Subcutaneous abdominal adipose tissue (tissue), 5 donors: ENCODE measurements at regions not wholly inside any gene's neighbourhood (a gene's known extent, or its start where the extent isn't known, plus 50 kb on each side); places are given as distances from the start of the nearest gene placed in this dataset.
A peak's percentile ranks its signal among the peaks of the same experiment; 100 is the strongest.

Source experiments
- H3K27ac ChIP-seq: one replicate; pipeline ENCODE4 v1.7.0; 2013; ENCODE audit warnings: low read depth, mild to moderate bottlenecking, inconsistent platforms, low read length, moderate library complexity
- H3K27me3 ChIP-seq, 5 donors: one replicate each; pipeline ENCODE4 v1.7.0; 2013; ENCODE audit warnings: low read length in 5 of 5, inconsistent platforms in 1 of 5; ENCODE audit not compliant: control insufficient read depth in 5 of 5, insufficient read depth in 4 of 5
- H3K36me3 ChIP-seq, 5 donors: one replicate each; pipeline ENCODE4 v1.7.0; 2013; ENCODE audit warnings: low read length in 5 of 5; ENCODE audit not compliant: control insufficient read depth in 5 of 5, insufficient read depth in 5 of 5
- H3K4me1 ChIP-seq, 5 donors: one replicate each; pipeline ENCODE4 v1.7.0; 2013; ENCODE audit warnings: low read length in 5 of 5, mild to moderate bottlenecking in 3 of 5, moderate library complexity in 1 of 5; ENCODE audit not compliant: control insufficient read depth in 5 of 5, insufficient read depth in 5 of 5
- H3K4me3 ChIP-seq, 5 donors: one replicate each; pipeline ENCODE4 v1.7.0; 2013; ENCODE audit warnings: low read length in 5 of 5, low read depth in 1 of 5
- H3K9ac ChIP-seq, 5 donors: one replicate each; pipeline ENCODE4 v1.7.0; 2013; ENCODE audit warnings: low read length in 5 of 5, mild to moderate bottlenecking in 4 of 5, moderate library complexity in 3 of 5
- H3K9me3 ChIP-seq, 5 donors: one replicate each; pipeline ENCODE4 v1.7.0; 2013; ENCODE audit warnings: low read length in 5 of 5; ENCODE audit not compliant: control insufficient read depth in 5 of 5
- donor health status: healthy.
- donor health status: healthy.
- donor health status: healthy.
- donor health status: healthy.
- donor health status: healthy.

DNA sequence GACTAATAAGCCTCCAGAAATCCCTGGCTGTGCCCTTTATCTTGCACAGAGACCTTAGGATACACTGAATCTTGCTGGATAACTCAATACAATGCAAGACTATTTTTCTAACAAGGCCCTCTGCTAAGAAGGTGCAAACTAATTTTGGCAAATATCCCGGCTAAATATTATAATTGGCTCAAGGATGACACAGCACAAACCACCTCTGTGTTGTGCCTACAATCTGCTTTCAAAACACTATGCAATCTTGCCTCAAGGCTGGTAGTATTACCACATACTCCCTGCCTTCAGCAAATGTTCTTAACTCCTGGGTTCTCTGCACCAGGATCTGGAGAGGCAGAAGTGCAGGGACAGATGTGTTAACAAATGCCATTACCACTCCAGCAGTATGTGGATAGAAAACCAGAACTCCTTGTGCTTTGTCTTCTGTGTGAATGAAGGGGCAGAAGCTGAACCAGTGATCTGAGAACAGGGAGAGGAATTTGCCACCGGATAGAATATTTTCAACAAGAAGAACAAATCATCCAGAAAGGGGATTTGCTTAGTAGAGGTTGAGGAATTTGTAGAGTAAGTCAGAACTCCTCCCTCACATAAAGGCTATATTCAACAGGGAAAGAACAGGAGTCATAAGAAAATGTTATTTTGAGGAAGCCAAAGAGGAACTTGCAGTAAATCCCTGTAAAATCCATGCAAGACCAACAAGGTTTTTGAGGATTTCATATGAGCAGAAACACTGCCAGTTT, 74.1 kb upstream of the SLC4A11 start:
- H3K9me3 ChIP-seq: no peaks in the 10 kb centered on the region
- H3K36me3 ChIP-seq: peaks cover 8 to 59% (median 44%) of the 10 kb centered on the region in 5 donors
- H3K27me3 ChIP-seq: no peaks in the 10 kb centered on the region
- H3K4me3 ChIP-seq: no peak overlapping the region
- H3K4me1 ChIP-seq: peaks cover 0 to 45% (median 37%) of the 10 kb centered on the region in 5 donors
- peak overlapping the region; percentile 24 for H3K27ac ChIP-seq
- H3K9ac ChIP-seq: peak overlapping the region in 2 of 5 donors; percentile 8 to 53

DNA sequence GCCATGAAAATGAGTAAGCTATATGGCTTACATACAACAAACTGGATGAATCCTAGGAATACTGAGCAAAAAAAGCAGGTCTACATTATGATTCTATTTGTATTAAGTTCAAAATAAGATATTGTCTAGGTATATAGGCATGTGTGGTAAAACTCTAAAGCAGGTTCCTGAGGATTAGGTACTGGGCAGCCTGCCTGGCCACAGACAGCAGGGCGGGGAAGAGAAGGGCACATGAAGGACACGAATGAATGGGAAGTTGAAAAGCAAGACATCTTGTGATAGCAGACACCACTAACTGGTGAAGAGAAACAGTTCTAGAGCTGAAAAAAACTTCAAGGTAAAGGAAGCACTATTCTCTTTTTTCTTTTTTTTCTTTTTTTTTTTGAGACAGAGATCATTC, 72.6 kb upstream of the SLC4A11 start:
- no peaks in the 10 kb centered on the region for H3K9me3 ChIP-seq
- peaks cover 2 to 52% (median 42%) of the 10 kb centered on the region in 5 donors for H3K4me1 ChIP-seq
- no peak overlapping the region for H3K4me3 ChIP-seq
- peaks cover 8 to 68% (median 54%) of the 10 kb centered on the region in 5 donors for H3K36me3 ChIP-seq
- no peaks in the 10 kb centered on the region for H3K27me3 ChIP-seq
- H3K27ac ChIP-seq: no peak overlapping the region
- H3K9ac ChIP-seq: no peak overlapping the region

GRCh38 chr20:3309226-3309625, 70.2 kb upstream of the SLC4A11 start:
- no peak overlapping the region for H3K4me3 ChIP-seq
- no peak overlapping the region for H3K9ac ChIP-seq
- H3K36me3 ChIP-seq: peaks cover 11 to 70% (median 56%) of the 10 kb centered on the region in 5 donors

GRCh38 chr20:3307725-3308124, 68.7 kb upstream of the SLC4A11 start:
- no peak overlapping the region for H3K27ac ChIP-seq
- H3K27me3 ChIP-seq: no peaks in the 10 kb centered on the region
- no peak overlapping the region for H3K4me3 ChIP-seq
- H3K9ac ChIP-seq: peak overlapping the region in 1 of 5 donors; percentile 20
- peaks cover 2 to 42% (median 16%) of the 10 kb centered on the region in 5 donors for H3K4me1 ChIP-seq
- H3K36me3 ChIP-seq: peaks cover 5 to 70% (median 53%) of the 10 kb centered on the region in 5 donors
- H3K9me3 ChIP-seq: no peaks in the 10 kb centered on the region

More at GRCh38 chr20:3309226-3309625, 70.2 kb upstream of the SLC4A11 start:
- H3K27me3 ChIP-seq: no peaks in the 10 kb centered on the region
- H3K4me1 ChIP-seq: peaks cover 2 to 49% (median 27%) of the 10 kb centered on the region in 5 donors
- H3K27ac ChIP-seq: no peak overlapping the region
- no peaks in the 10 kb centered on the region for H3K9me3 ChIP-seq

- Histone ChIP-seq H3K4me1 (peaks cover 2 to 38% (median 11%) of the 10 kb centered on the region in 5 donors), H3K36me3 (peaks cover 11 to 76% (median 55%) of the 10 kb centered on the region in 5 donors), H3K27ac (no peak overlapping the region)
These were observed 68.1 kb upstream of the SLC4A11 start for GRCh38 chr20:3307078-3307477.

DNA sequence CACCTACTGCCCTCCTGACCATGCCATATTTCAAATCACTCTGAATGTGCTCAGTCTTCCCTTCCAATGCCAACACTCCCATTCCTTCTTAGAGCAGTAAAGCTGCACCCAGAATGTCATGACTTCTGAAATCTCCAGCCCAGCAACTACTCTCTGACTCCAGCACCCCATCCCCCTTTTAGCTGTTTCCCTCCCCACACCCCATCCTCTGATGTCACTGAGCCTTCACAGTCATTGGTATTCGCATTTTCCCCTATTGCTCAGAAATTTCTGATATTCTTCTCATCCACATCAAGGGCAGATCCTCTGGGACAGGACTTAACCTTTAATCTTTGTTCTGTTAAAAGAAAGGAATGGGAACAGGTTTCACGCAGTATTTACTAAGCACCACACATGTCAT, 67.1 kb upstream of the SLC4A11 start:
- Histone ChIP-seq H3K27ac (no peak overlapping the region), H3K4me3 (no peak overlapping the region), H3K36me3 (peaks cover 11 to 74% (median 48%) of the 10 kb centered on the region in 5 donors)

More at GRCh38 chr20:3307078-3307477, 68.1 kb upstream of the SLC4A11 start:
- H3K9me3 ChIP-seq: no peaks in the 10 kb centered on the region
- H3K9ac ChIP-seq: peak overlapping the region in 1 of 5 donors; percentile 20
- H3K4me3 ChIP-seq: no peak overlapping the region
- H3K27me3 ChIP-seq: no peaks in the 10 kb centered on the region

GRCh38 chr20:3304456-3304855, 65.5 kb upstream of the SLC4A11 start:
- Histone ChIP-seq H3K36me3 (peaks cover 11 to 74% (median 47%) of the 10 kb centered on the region in 5 donors), H3K27me3 (no peaks in the 10 kb centered on the region), H3K27ac (no peak overlapping the region), H3K9ac (peak overlapping the region in 1 of 5 donors; percentile 5), H3K4me3 (no peak overlapping the region), H3K4me1 (peaks cover 2 to 38% (median 11%) of the 10 kb centered on the region in 5 donors), H3K9me3 (no peaks in the 10 kb centered on the region)

More for the DNA sequence above, 67.1 kb upstream of the SLC4A11 start:
- Histone ChIP-seq H3K4me1 (peaks cover 2 to 38% (median 11%) of the 10 kb centered on the region in 5 donors), H3K9me3 (no peaks in the 10 kb centered on the region), H3K27me3 (no peaks in the 10 kb centered on the region), H3K9ac (no peak overlapping the region)

DNA sequence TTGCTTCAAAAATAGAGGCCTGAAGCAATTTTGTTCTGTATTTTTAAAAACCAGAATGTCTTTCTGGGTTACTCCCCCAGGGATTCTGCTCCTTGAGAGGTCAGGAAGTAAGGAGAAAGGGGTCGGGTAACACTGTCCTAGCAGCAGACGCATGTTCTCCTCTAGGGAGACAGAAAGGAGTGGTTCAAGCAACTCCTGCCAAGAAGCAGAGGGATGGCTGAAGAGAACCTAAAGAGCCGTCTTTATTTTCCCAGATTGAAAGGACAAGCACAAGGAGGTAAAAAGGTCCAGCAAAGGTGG, 58.0 kb upstream of the SLC4A11 start:
- H3K9ac ChIP-seq: peak overlapping the region in 1 of 5 donors; percentile 20
- H3K4me3 ChIP-seq: no peak overlapping the region
- H3K27ac ChIP-seq: no peak overlapping the region
- no peaks in the 10 kb centered on the region for H3K9me3 ChIP-seq
- peaks cover 14 to 66% (median 35%) of the 10 kb centered on the region in 5 donors for H3K36me3 ChIP-seq
- H3K4me1 ChIP-seq: peaks cover 0 to 11% (median 2%) of the 10 kb centered on the region in 5 donors
- no peaks in the 10 kb centered on the region for H3K27me3 ChIP-seq

DNA sequence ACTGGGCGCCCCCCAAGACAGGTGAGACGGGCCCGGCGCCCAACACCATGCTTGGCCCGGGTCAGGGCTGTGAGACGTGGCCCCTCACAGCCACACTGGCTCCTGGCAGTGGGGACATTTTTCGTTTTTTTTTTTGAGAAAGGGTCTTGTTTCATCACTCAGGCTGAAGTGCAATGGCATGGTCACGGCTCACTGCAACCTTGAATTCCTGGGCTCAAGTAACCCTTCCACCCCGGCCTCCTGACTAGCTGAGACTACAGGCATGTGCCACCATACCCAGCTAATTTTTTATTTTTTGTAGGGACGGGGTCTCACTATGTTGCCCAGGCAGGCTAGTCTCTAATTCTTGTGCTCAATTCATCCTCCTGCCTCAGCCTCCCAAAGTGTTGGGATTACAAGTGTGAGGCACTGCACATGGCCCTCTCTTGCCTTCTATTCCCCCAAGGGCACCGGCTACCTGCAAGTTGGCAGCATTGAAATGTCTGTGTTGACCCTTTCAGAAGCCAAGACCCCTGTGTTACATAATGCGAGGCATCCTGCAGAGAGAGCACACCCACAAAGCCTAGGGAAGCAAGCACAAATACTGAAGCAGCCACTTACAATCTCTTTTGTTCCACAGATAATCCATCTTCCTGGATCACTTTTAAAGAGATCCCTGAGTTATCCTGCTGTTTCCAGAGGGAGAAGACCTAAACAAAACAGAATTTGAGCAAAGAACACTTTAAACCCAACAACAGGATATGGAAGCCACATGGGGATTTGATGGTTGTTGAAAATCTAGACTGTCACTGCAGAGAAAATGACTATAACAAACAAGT, 57.5 kb upstream of the SLC4A11 start:
- Histone ChIP-seq H3K4me1 (peaks cover 0 to 11% (median 2%) of the 10 kb centered on the region in 5 donors), H3K9me3 (no peaks in the 10 kb centered on the region), H3K9ac (no peak overlapping the region), H3K27ac (no peak overlapping the region), H3K27me3 (no peaks in the 10 kb centered on the region), H3K4me3 (no peak overlapping the region), H3K36me3 (peaks cover 14 to 70% (median 38%) of the 10 kb centered on the region in 5 donors)
